Nephron (organoid): ENCODE measurements at regions not wholly inside any gene's neighbourhood (a gene's known extent, or its start where the extent isn't known, plus 50 kb on each side); places are given as distances from the start of the nearest gene placed in this dataset.

Experiments used
- H3K27ac Mint-ChIP-seq, 3 experiments: 2 replicates each; pipeline ENCODE4 v1.8.0; 2020; ENCODE audit warnings: mixed read lengths in 3 of 3, mild to moderate bottlenecking in 2 of 3, moderate library complexity in 1 of 3
- H3K27me3 Mint-ChIP-seq: 2 replicates; pipeline ENCODE4 v1.8.0; 2021; ENCODE audit warnings: low read depth, mild to moderate bottlenecking, moderate library complexity, mixed read lengths
- H3K36me3 Mint-ChIP-seq: 2 replicates; pipeline ENCODE4 v1.8.0; 2020; ENCODE audit warnings: low read depth, mixed read lengths
- H3K4me1 Mint-ChIP-seq: 2 replicates; pipeline ENCODE4 v1.8.0; 2020; ENCODE audit warnings: mixed read lengths
- H3K4me3 Mint-ChIP-seq, 3 experiments: 2 replicates each; pipeline ENCODE4 v1.8.0; 2020; ENCODE audit warnings: mild to moderate bottlenecking in 3 of 3, mixed read lengths in 3 of 3, moderate library complexity in 2 of 3
- H3K9me3 Mint-ChIP-seq: 2 replicates; pipeline ENCODE4 v1.8.0; 2020; ENCODE audit warnings: mixed read lengths
- CTCF ChIP-seq, 3 experiments: fragments of 200-600 bp; sonication (generic); IDR thresholded peaks; one replicate each; pipeline ENCODE4 v1.5.0; 2021; ENCODE audit warnings: antibody characterized with exemption in 3 of 3; ENCODE audit not compliant: unreplicated experiment in 3 of 3

GRCh38 chr1:82893712-82894470 is 1093.2 kb downstream of the ADGRL2 start:
- Mint-ChIP-seq H3K4me1 (no peaks in the 10 kb centered on the region), H3K27me3 (no peaks in the 10 kb centered on the region), H3K4me3 (no peak overlapping the region), H3K36me3 (no peaks in the 10 kb centered on the region), H3K9me3 (no peaks in the 10 kb centered on the region), H3K27ac (no peak overlapping the region)
- TF ChIP-seq CTCF (IDR thresholded peaks at IDR 0.05; ENCODE audit: unreplicated experiment in 3 of 3), result no peak

GRCh38 chr1:82880506-82880905 is 1079.8 kb downstream of the ADGRL2 start:
- Mint-ChIP-seq H3K36me3 (no peaks in the 10 kb centered on the region), H3K4me3 (no peak overlapping the region), H3K9me3 (no peaks in the 10 kb centered on the region), H3K4me1 (no peaks in the 10 kb centered on the region), H3K27ac (peak overlapping the region in 1 of 3 experiments; percentile 79), H3K27me3 (no peaks in the 10 kb centered on the region)
- TF ChIP-seq CTCF (IDR thresholded peaks at IDR 0.05; ENCODE audit: unreplicated experiment in 3 of 3), result no peak

GRCh38 chr1:82879701-82880305 is 1079.1 kb downstream of the ADGRL2 start:
- Mint-ChIP-seq H3K27ac (peak overlapping the region; percentile 8 to 85 (median 79)), H3K4me1 (no peaks in the 10 kb centered on the region), H3K27me3 (no peaks in the 10 kb centered on the region)

GRCh38 chr1:82875170-82875569 is 1074.4 kb downstream of the ADGRL2 start:
- Mint-ChIP-seq H3K4me3 (no peak overlapping the region), H3K9me3 (no peaks in the 10 kb centered on the region), H3K36me3 (no peaks in the 10 kb centered on the region), H3K4me1 (no peaks in the 10 kb centered on the region), H3K27me3 (no peaks in the 10 kb centered on the region), H3K27ac (no peak overlapping the region)
- TF ChIP-seq CTCF (IDR thresholded peaks at IDR 0.05; ENCODE audit: unreplicated experiment in 3 of 3), result no peak

More at GRCh38 chr1:82879701-82880305, 1079.1 kb downstream of the ADGRL2 start:
- TF ChIP-seq CTCF (IDR thresholded peaks at IDR 0.05; ENCODE audit: unreplicated experiment in 3 of 3), result no peak
- Mint-ChIP-seq H3K9me3 (no peaks in the 10 kb centered on the region), H3K4me3 (no peak overlapping the region), H3K36me3 (no peaks in the 10 kb centered on the region)

GRCh38 chr1:82874041-82874440 is 1073.3 kb downstream of the ADGRL2 start:
- Mint-ChIP-seq H3K27ac (no peak overlapping the region), H3K36me3 (no peaks in the 10 kb centered on the region), H3K9me3 (no peaks in the 10 kb centered on the region), H3K4me3 (no peak overlapping the region), H3K27me3 (no peaks in the 10 kb centered on the region), H3K4me1 (no peaks in the 10 kb centered on the region)
- no peak for TF ChIP-seq CTCF (IDR thresholded peaks at IDR 0.05; ENCODE audit: unreplicated experiment in 3 of 3)

- Mint-ChIP-seq H3K4me1 (no peaks in the 10 kb centered on the region), H3K27me3 (no peaks in the 10 kb centered on the region), H3K36me3 (no peaks in the 10 kb centered on the region), H3K27ac (no peak overlapping the region), H3K9me3 (no peaks in the 10 kb centered on the region), H3K4me3 (no peak overlapping the region)
- TF ChIP-seq CTCF (IDR thresholded peaks at IDR 0.05; ENCODE audit: unreplicated experiment in 3 of 3), result no peak
These were observed 1069.6 kb downstream of the ADGRL2 start for GRCh38 chr1:82870332-82870731.
